Karpas-422 (cell line): ENCODE measurements at regions not wholly inside any gene's neighbourhood (a gene's known extent, or its start where the extent isn't known, plus 50 kb on each side); places are given as distances from the start of the nearest gene placed in this dataset.

Experiments
- DNase-seq: peaks from one replicate; pipeline ENCODE4 v3.0.0-alpha.2; 2015
- H2AFZ ChIP-seq: fragments of 200-600 bp; sonication (generic); 2 replicates; pipeline ENCODE4 v1.6.1; 2014; ENCODE audit warnings: antibody characterized with exemption, low read length, mixed read lengths
- H3K27ac ChIP-seq: fragments of 200-600 bp; sonication (generic); 2 replicates; pipeline ENCODE4 v1.5.1; 2014; ENCODE audit warnings: mild to moderate bottlenecking, low read length, moderate library complexity
- H3K27me3 ChIP-seq: fragments of 200-600 bp; sonication (generic); 2 replicates; pipeline ENCODE4 v1.6.1; 2014; ENCODE audit warnings: low read length, mixed read lengths
- H3K36me3 ChIP-seq: fragments of 200-600 bp; sonication (generic); 2 replicates; pipeline ENCODE4 v1.6.1; 2014; ENCODE audit warnings: low read length, mixed read lengths; ENCODE audit not compliant: insufficient read depth
- H3K4me1 ChIP-seq: fragments of 200-600 bp; sonication (generic); 2 replicates; pipeline ENCODE4 v1.6.1; 2014; ENCODE audit warnings: mild to moderate bottlenecking, low read length, mixed read lengths
- H3K4me2 ChIP-seq: fragments of 200-600 bp; sonication (generic); 2 replicates; pipeline ENCODE4 v1.6.1; 2014; ENCODE audit warnings: low read length, low read depth, mild to moderate bottlenecking; ENCODE audit not compliant: poor library complexity, severe bottlenecking
- H3K4me3 ChIP-seq: fragments of 200-600 bp; sonication (generic); 2 replicates; pipeline ENCODE4 v1.5.1; 2014; ENCODE audit warnings: mild to moderate bottlenecking, antibody characterized with exemption, low read length, mixed read lengths
- H3K79me2 ChIP-seq: fragments of 200-600 bp; sonication (generic); 2 replicates; pipeline ENCODE4 v1.6.1; 2014; ENCODE audit warnings: mild to moderate bottlenecking, low read length, mixed read lengths
- H3K9ac ChIP-seq: fragments of 200-600 bp; sonication (generic); 2 replicates; pipeline ENCODE4 v1.6.0; 2014; ENCODE audit warnings: low read length
- H3K9me2 ChIP-seq: fragments of 200-600 bp; sonication (generic), shearing (Covaris generic); replicated peaks from 2 replicates; pipeline ENCODE4 v1.6.0; 2014; ENCODE audit warnings: mild to moderate bottlenecking, low read length, moderate library complexity; ENCODE audit not compliant: insufficient read depth
- H3K9me3 ChIP-seq: fragments of 300-700, 200-600 bp; sonication (generic); 2 replicates; pipeline ENCODE4 v1.6.1; 2014; ENCODE audit warnings: low read length, mixed read lengths
- H4K20me1 ChIP-seq: fragments of 200-600 bp; sonication (generic); 2 replicates; pipeline ENCODE4 v1.6.1; 2014; ENCODE audit warnings: mild to moderate bottlenecking, antibody characterized with exemption, low read length, low read depth; ENCODE audit not compliant: insufficient read depth

DNA sequence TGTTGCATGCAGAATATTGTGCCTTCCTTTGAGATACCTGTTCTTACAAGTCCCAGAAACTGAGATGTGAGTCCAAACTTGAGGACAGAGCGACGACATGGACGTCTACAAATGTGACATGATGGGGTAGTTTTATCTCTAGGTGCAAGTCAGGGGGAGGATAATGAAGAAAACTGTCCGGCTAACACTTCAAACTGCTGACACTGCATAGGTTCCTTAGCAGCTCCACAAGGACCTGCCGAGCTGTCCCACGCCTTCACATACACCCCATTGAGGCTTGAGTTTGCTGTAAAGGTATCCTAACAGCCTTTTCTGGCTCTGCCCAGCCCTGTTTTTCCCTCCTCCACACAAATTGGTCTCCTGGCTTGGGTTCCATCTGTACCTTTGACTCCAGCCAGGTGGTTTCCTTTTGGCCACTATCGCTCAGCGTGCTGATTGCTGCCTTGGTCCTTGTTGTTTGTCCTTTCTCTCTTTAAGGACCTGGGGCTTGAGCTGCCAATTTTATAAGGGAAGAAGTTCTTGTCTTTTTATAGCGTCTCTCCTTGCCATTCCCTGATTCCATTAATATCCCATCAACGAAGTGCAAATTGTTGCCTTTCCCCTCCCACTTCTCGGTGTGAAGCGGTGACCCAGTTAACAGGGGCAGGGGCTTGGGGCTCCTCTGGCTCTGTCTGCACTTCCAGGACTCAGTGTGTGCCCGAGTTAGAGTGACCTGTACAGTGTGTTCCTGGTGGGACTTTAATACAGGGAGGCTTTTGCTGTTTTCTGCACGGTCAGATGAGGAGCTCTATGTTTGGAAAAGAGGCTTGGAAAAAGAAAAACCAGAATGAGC is 100.3 kb downstream of the PCSK1 start:
- no peak for DNase-seq
- Histone ChIP-seq H3K27me3 (no peaks in the 10 kb centered on the region), H3K27ac (no peak overlapping the region), H3K9me2 (no peaks in the 10 kb centered on the region), H3K9ac (no peak overlapping the region), H3K9me3 (no peaks in the 10 kb centered on the region), H3K4me2 (no peak overlapping the region), H4K20me1 (no peaks in the 10 kb centered on the region), H3K4me1 (no peaks in the 10 kb centered on the region), H2AFZ (no peak overlapping the region), H3K79me2 (no peaks in the 10 kb centered on the region), H3K4me3 (no peak overlapping the region), H3K36me3 (no peaks in the 10 kb centered on the region)

DNA sequence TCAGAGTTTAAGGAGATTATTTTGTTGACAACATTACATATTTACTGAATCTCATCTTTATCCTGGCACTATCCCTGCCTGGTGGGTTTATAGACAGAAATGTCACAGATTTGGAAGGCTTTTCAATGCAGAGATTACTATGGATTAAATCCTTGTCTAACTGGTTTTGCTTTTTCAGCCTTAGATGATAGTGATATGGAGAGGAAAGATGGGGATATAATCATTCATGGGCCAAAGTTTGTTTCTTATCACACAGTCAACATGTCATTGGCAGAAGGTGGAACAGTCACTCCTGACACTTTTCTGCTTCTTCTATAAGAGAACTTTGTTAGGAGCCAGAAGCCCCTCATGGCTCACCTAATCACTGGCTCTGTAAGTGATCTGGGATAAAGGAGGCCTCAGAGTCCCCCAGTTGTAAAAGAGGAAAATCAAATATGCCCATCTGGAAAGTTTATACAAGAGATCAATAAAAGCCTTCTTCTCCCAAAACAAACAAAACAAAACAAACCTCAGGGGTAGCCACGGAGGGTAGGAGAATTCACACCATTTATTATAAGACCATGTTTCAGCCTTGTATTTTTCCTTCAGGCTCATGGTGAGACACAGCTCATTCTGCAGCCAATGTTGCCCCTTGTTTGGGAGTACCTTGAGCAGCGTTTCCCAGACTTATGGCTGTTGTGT is 101.2 kb downstream of the PCSK1 start:
- H3K9ac ChIP-seq = no peak overlapping the region
- DNase-seq = no peak
- no peaks in the 10 kb centered on the region for H3K9me2 ChIP-seq

DNA sequence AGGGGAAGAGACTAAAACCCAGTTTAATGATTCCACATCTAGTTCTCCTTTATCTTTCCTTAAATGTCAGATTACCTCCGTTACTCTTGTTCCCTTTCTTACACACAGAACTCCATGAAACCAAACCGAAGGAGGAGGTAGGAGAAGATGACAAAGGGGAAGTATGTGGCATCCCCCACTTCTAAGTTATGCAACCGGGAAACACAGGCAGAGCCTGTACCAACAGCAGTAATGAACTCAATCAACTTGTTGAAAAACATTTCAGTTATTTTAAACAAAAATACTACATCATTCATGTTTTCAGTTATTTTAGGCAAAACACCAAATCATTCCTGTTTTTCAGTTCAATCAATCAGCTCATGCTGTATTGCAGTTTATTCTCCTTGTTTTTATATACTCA is 101.8 kb downstream of the PCSK1 start:
- H3K4me3 ChIP-seq = no peak overlapping the region
- H3K4me2 ChIP-seq = no peak overlapping the region
- no peaks in the 10 kb centered on the region for H3K36me3 ChIP-seq
- no peaks in the 10 kb centered on the region for H4K20me1 ChIP-seq
- no peaks in the 10 kb centered on the region for H3K9me3 ChIP-seq
- H3K27ac ChIP-seq = no peak overlapping the region
- H3K9me2 ChIP-seq = no peaks in the 10 kb centered on the region
- H3K79me2 ChIP-seq = no peaks in the 10 kb centered on the region
- no peak for DNase-seq
- no peaks in the 10 kb centered on the region for H3K27me3 ChIP-seq
- no peak overlapping the region for H3K9ac ChIP-seq
- H2AFZ ChIP-seq = no peak overlapping the region
- no peaks in the 10 kb centered on the region for H3K4me1 ChIP-seq

More for the DNA sequence above, 101.2 kb downstream of the PCSK1 start:
- H3K36me3 ChIP-seq = no peaks in the 10 kb centered on the region
- no peak overlapping the region for H3K4me3 ChIP-seq
- no peaks in the 10 kb centered on the region for H3K27me3 ChIP-seq
- no peak overlapping the region for H3K27ac ChIP-seq
- H2AFZ ChIP-seq = no peak overlapping the region
- no peaks in the 10 kb centered on the region for H3K4me1 ChIP-seq
- no peaks in the 10 kb centered on the region for H3K79me2 ChIP-seq
- no peak overlapping the region for H3K4me2 ChIP-seq
- no peaks in the 10 kb centered on the region for H3K9me3 ChIP-seq
- no peaks in the 10 kb centered on the region for H4K20me1 ChIP-seq

DNA sequence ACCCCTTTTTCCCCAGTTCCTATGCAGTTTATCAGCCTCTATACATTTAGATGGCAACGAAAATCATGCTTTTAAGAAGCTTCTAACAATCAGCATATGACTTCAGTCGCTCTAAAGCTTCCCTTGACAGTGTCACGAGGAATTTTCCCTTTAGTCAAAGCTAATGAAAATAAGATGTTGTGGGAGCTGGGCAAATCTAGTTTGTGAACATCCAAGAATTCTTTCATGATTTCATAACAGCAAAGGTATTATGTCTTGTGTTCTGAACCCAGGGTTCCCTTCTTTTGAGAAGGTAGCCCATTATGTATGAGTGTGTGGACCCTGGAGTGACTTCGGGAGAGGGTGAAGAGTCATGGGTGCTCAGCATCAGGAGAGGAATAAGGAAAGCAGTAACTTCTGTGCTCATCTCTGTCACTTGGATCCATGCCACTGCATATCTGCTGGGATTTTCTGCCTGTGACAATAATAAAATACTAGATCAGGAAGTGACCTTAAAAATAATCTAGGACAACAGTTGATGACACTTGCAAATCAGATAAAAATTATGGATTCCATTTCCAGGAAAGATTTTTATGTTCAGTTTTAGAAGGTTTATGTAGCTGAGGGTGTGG is 102.4 kb downstream of the PCSK1 start:
- Histone ChIP-seq H3K9ac (no peak overlapping the region), H3K27ac (no peak overlapping the region), H4K20me1 (no peaks in the 10 kb centered on the region), H3K4me1 (no peaks in the 10 kb centered on the region), H3K4me3 (no peak overlapping the region), H3K79me2 (no peaks in the 10 kb centered on the region), H3K36me3 (no peaks in the 10 kb centered on the region), H3K27me3 (no peaks in the 10 kb centered on the region), H3K4me2 (no peak overlapping the region), H3K9me3 (no peaks in the 10 kb centered on the region), H2AFZ (no peak overlapping the region), H3K9me2 (no peaks in the 10 kb centered on the region)
- no peak for DNase-seq

DNA sequence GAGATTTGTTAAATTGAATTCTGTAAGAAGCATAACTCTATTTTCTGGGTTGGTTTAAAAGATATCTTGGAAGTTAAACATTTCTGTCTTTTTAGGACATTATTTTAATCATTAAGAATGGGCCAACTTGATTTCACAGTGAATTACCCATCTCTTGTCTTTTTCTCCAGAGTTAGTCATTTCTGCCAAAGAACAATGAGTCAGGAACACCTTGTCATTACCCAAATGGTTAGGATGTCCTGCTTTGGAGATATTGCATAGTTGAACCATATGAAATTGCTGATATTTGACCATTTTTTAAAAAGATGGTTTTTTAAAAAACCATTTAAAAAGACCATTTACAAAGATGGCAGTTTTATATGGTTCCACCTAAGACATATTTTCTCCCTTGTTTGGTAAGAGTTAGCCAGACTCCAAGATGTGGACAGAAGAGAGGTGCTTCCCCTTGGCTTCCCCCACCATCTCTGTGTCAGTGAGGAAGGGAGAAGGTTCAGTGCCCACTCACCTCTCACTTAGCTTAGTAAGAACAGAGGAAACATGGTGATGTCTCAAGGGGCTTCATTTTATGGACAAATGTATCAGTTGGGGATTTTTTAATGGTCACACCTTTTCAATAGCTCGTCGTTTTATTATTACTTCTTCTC is 103.0 kb downstream of the PCSK1 start:
- Histone ChIP-seq H3K4me2 (no peak overlapping the region), H3K4me1 (no peaks in the 10 kb centered on the region), H3K9ac (no peak overlapping the region), H3K27me3 (no peaks in the 10 kb centered on the region), H3K36me3 (no peaks in the 10 kb centered on the region), H3K27ac (no peak overlapping the region), H3K4me3 (no peak overlapping the region), H3K9me3 (no peaks in the 10 kb centered on the region), H2AFZ (no peak overlapping the region), H3K9me2 (no peaks in the 10 kb centered on the region), H3K79me2 (no peaks in the 10 kb centered on the region), H4K20me1 (no peaks in the 10 kb centered on the region)
- no peak for DNase-seq

DNA sequence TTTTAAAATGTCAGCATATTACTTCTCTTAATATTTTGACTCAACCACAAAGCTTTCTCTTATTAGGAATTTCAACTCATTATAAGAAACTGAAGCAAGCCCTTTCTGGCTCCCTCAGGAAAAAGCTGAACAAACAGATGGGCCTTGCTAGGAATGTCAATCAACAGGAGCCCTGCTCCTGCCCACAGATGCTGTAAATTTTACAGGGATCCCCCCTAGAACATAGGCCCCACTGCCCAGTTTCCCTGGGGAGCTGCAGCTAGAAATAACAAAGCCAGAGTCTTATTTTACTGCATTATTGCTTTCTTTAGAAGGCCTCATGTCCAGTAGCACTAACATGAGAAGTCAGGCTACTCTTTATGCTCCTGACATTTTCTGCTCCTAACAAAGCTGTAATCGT is 103.8 kb downstream of the PCSK1 start:
- Histone ChIP-seq H3K4me3 (no peak overlapping the region), H3K9me3 (no peaks in the 10 kb centered on the region), H3K9ac (no peak overlapping the region), H4K20me1 (no peaks in the 10 kb centered on the region), H3K4me2 (no peak overlapping the region), H3K4me1 (no peaks in the 10 kb centered on the region), H3K9me2 (no peaks in the 10 kb centered on the region), H3K27me3 (no peaks in the 10 kb centered on the region), H2AFZ (no peak overlapping the region), H3K27ac (no peak overlapping the region), H3K79me2 (no peaks in the 10 kb centered on the region), H3K36me3 (no peaks in the 10 kb centered on the region)
- DNase-seq = no peak

DNA sequence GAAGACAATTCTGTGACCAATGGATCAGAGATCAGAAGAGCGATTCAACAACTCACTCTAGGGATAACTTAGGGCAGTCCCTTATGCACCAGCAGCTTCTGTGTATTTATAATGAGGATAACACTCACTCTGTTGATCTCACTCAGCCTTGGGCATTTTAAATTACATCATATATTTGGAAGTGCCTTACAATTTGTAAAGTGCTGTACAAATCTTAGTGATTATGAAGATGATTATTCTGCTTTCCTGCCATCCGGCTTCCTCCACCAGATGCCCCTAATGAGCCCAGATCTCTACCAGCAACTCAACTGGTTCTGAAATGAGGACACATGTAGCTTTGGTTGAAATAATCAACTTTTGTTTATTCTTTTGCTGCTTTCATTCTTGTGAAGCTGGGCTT is 105.3 kb downstream of the PCSK1 start:
- H4K20me1 ChIP-seq = no peaks in the 10 kb centered on the region
- no peak overlapping the region for H3K4me3 ChIP-seq
- H3K4me2 ChIP-seq = no peak overlapping the region
- no peak overlapping the region for H3K9ac ChIP-seq
- no peaks in the 10 kb centered on the region for H3K9me2 ChIP-seq
- H3K27me3 ChIP-seq = no peaks in the 10 kb centered on the region
- no peaks in the 10 kb centered on the region for H3K4me1 ChIP-seq
- no peaks in the 10 kb centered on the region for H3K9me3 ChIP-seq
- H3K79me2 ChIP-seq = no peaks in the 10 kb centered on the region
- DNase-seq = no peak
- H3K27ac ChIP-seq = no peak overlapping the region
- no peak overlapping the region for H2AFZ ChIP-seq
- no peaks in the 10 kb centered on the region for H3K36me3 ChIP-seq

DNA sequence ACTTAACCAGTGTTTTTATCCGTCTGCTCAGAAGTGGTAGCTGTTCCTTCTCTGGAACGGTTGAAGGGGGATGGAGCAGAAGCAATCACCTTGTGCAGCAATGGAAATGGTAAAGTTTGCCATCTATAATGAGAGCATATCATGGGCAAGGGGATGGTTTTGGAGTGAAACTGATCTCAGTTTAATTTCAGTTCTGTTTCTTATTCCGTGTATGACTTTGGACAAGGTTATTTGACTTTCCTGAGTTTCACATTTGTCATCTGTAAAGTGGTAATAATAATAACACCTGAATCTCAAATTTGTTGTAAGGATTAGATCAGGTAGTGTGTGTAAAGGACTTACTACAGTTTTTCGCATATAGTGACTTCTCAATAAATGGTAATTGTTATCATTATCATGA is 106.1 kb downstream of the PCSK1 start:
- Histone ChIP-seq H4K20me1 (no peaks in the 10 kb centered on the region), H3K4me2 (no peak overlapping the region), H3K27me3 (no peaks in the 10 kb centered on the region), H3K36me3 (no peaks in the 10 kb centered on the region), H3K27ac (no peak overlapping the region), H3K9me2 (no peaks in the 10 kb centered on the region), H3K79me2 (no peaks in the 10 kb centered on the region), H3K9me3 (no peaks in the 10 kb centered on the region), H2AFZ (no peak overlapping the region), H3K9ac (no peak overlapping the region), H3K4me3 (no peak overlapping the region), H3K4me1 (no peaks in the 10 kb centered on the region)
- no peak for DNase-seq
